Muscle of leg (tissue), 3 donors: ENCODE measurements at regions not wholly inside any gene's neighbourhood (a gene's known extent, or its start where the extent isn't known, plus 50 kb on each side); places are given as distances from the start of the nearest gene placed in this dataset.

Source experiments
- DNase-seq: peaks from one replicate; pipeline ENCODE4 v3.0.0; 2013
- H3K27ac ChIP-seq: one replicate; pipeline ENCODE4 v1.5.1; 2013; ENCODE audit warnings: mild to moderate bottlenecking, low read length, control low read depth
- H3K27me3 ChIP-seq: one replicate; pipeline ENCODE4 v1.6.1; 2013; ENCODE audit warnings: low read length; ENCODE audit not compliant: control insufficient read depth, insufficient read depth
- H3K36me3 ChIP-seq: one replicate; pipeline ENCODE4 v1.6.1; 2013; ENCODE audit warnings: low read length; ENCODE audit not compliant: control insufficient read depth, insufficient read depth
- H3K4me1 ChIP-seq: one replicate; pipeline ENCODE4 v1.6.1; 2013; ENCODE audit warnings: low read length; ENCODE audit not compliant: control insufficient read depth, insufficient read depth
- H3K4me3 ChIP-seq: one replicate; pipeline ENCODE4 v1.5.1; 2013; ENCODE audit warnings: low read length, control low read depth
- H3K9me3 ChIP-seq: replicated peaks from 2 replicates; pipeline ENCODE4 v1.6.1; 2013; ENCODE audit warnings: low read depth, low read length; ENCODE audit not compliant: control insufficient read depth
- WGBS: methylation state at CpG from one replicate; pipeline ENCODE4 v1.1.5; 2013; ENCODE audit warnings: missing lambda C conversion rate; ENCODE audit not compliant: insufficient coverage; 5-methylcytosine and 5-hydroxymethylcytosine counted together

- H3K4me1 ChIP-seq = peaks cover 68% of the 10 kb centered on the region
- H3K27ac ChIP-seq = no peak overlapping the region
- H3K36me3 ChIP-seq = no peaks in the 10 kb centered on the region
- no peaks in the 10 kb centered on the region for H3K9me3 ChIP-seq
- H3K27me3 ChIP-seq = peaks cover 2% of the 10 kb centered on the region
- 78% methylated on average over 24 of the region's 25 CpGs for WGBS
- DNase-seq = no peak
- H3K4me3 ChIP-seq = no peak overlapping the region
Observed at GRCh38 chr7:83861-84632, 108.3 kb upstream of the FAM20C start.

GRCh38 chr7:84633-85020, 107.7 kb upstream of the FAM20C start:
- Histone ChIP-seq H3K4me3 (no peak overlapping the region), H3K27ac (no peak overlapping the region), H3K36me3 (no peaks in the 10 kb centered on the region), H3K9me3 (no peaks in the 10 kb centered on the region), H3K4me1 (peaks cover 70% of the 10 kb centered on the region), H3K27me3 (peaks cover 2% of the 10 kb centered on the region)
- no peak for DNase-seq
- 90% methylated on average over 5 of the region's 11 CpGs for WGBS

GRCh38 chr7:85074-85882, 107.1 kb upstream of the FAM20C start:
- no peaks in the 10 kb centered on the region for H3K36me3 ChIP-seq
- peaks cover 72% of the 10 kb centered on the region for H3K4me1 ChIP-seq
- peaks cover 2% of the 10 kb centered on the region for H3K27me3 ChIP-seq
- H3K27ac ChIP-seq = no peak overlapping the region
- H3K9me3 ChIP-seq = no peaks in the 10 kb centered on the region
- no peak overlapping the region for H3K4me3 ChIP-seq
- peak; percentile 68 for DNase-seq
- WGBS = 77% methylated on average over 18 of the region's 19 CpGs

DNA sequence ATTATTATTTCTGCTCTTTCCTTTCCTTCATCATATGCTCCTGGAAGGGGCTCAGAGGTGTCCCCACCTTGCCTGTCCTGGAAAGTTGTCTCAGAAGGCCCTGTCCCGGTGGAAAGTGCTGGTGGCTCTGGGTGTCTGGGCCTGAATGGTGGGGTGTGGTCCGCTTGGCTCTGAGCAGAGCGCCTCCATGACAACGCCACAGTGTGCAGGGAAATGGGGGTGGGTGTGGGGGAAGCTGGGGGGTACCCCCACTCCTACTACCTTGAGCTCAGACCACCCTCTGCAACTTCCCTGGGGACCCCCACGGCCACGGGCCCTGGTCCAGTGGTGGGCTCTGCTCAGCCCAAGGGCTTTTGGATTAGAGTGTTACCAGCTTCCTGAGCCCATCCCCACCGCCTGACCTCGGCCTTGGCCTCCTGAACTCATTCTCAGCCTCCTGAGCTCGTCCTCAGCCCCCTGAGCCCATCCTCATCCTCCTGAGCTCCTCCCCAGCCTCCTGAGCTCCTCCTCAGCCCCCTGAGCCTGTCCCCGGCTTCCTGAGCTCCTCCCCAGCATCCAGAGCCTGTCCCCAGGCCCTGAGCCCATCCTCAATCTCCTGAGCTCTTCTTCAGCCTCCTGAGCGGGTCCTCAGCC, 106.4 kb upstream of the FAM20C start:
- DNase-seq = no peak
- Histone ChIP-seq H3K36me3 (no peaks in the 10 kb centered on the region), H3K4me3 (no peak overlapping the region), H3K9me3 (no peaks in the 10 kb centered on the region), H3K27ac (no peak overlapping the region), H3K27me3 (peaks cover 2% of the 10 kb centered on the region), H3K4me1 (peaks cover 74% of the 10 kb centered on the region)
- WGBS = 84% methylated on average over 8 of the region's 11 CpGs

GRCh38 chr7:86629-87028, 105.7 kb upstream of the FAM20C start:
- Histone ChIP-seq H3K36me3 (no peaks in the 10 kb centered on the region), H3K4me3 (no peak overlapping the region), H3K9me3 (no peaks in the 10 kb centered on the region), H3K27ac (no peak overlapping the region), H3K4me1 (peaks cover 73% of the 10 kb centered on the region), H3K27me3 (peaks cover 2% of the 10 kb centered on the region)
- DNase-seq = no peak
- 23% methylated on average over 2 of the region's 7 CpGs for WGBS

GRCh38 chr7:87047-87446, 105.3 kb upstream of the FAM20C start:
- 49% methylated on average over 3 of the region's 5 CpGs for WGBS
- Histone ChIP-seq H3K4me1 (peaks cover 73% of the 10 kb centered on the region), H3K4me3 (no peak overlapping the region), H3K36me3 (no peaks in the 10 kb centered on the region), H3K9me3 (no peaks in the 10 kb centered on the region), H3K27me3 (peaks cover 2% of the 10 kb centered on the region), H3K27ac (no peak overlapping the region)
- no peak for DNase-seq

DNA sequence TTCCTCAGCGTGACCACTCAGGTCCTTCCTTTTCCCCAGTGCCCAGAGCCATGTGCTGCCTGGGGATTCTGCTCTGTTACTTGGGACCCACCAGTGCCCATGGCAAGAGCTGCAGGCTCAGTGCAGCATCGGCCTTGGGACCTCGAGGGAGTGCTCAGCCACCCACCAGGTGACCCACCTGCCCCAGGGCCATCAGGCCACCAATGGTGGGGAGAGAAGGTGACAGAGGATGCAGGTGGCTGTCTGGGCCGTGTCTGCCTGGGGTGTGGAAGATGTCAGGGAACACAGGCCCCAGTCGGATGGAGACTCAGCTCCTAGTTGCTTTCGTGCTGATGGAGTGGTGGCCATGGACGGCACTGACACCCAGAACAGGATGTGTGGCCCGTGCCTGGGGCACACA, 104.7 kb upstream of the FAM20C start:
- 84% methylated on average over 8 of the region's 8 CpGs for WGBS
- no peak for DNase-seq
- H3K36me3 ChIP-seq = no peaks in the 10 kb centered on the region
- H3K27ac ChIP-seq = no peak overlapping the region
- peaks cover 2% of the 10 kb centered on the region for H3K27me3 ChIP-seq
- H3K9me3 ChIP-seq = no peaks in the 10 kb centered on the region
- peaks cover 74% of the 10 kb centered on the region for H3K4me1 ChIP-seq
- no peak overlapping the region for H3K4me3 ChIP-seq

- Histone ChIP-seq H3K27ac (peak overlapping the region; percentile 91), H3K4me1 (peaks cover 73% of the 10 kb centered on the region), H3K36me3 (no peaks in the 10 kb centered on the region), H3K9me3 (no peaks in the 10 kb centered on the region), H3K27me3 (peaks cover 2% of the 10 kb centered on the region), H3K4me3 (no peak overlapping the region)
- no peak for DNase-seq
- WGBS = 71% methylated on average over 25 of the region's 27 CpGs
Observed at GRCh38 chr7:88095-88926, 104.1 kb upstream of the FAM20C start.

- no peaks in the 10 kb centered on the region for H3K36me3 ChIP-seq
- no peaks in the 10 kb centered on the region for H3K9me3 ChIP-seq
- no peak for DNase-seq
- peaks cover 2% of the 10 kb centered on the region for H3K27me3 ChIP-seq
- 75% methylated on average over 2 of the region's 6 CpGs for whole genome bisulfite sequencing
- peaks cover 70% of the 10 kb centered on the region for H3K4me1 ChIP-seq
- H3K4me3 ChIP-seq = no peak overlapping the region
- peak overlapping the region; percentile 91 for H3K27ac ChIP-seq
Observed at GRCh38 chr7:88927-89231, 103.5 kb upstream of the FAM20C start.
